Stimulated activated CD4-positive, alpha-beta T cell treated with anti-CD3 and anti-CD28 coated beads, Interleukin-1b, Interleukin-23, amount 100 ng/mL, for 4 hours (primary cell): ENCODE measurements at regions not wholly inside any gene's neighbourhood (a gene's known extent, or its start where the extent isn't known, plus 50 kb on each side); places are given as distances from the start of the nearest gene placed in this dataset.

Experiments
- DNase-seq, 2 donors: peaks; one replicate each; pipeline ENCODE4 v3.0.0-alpha.2; 2020; ENCODE audit warnings: low read depth in 2 of 2

- DNase-seq: no peak
Measured at GRCh38 chr3:8200996-8201395, 300.6 kb upstream of the LMCD1 start.

DNA sequence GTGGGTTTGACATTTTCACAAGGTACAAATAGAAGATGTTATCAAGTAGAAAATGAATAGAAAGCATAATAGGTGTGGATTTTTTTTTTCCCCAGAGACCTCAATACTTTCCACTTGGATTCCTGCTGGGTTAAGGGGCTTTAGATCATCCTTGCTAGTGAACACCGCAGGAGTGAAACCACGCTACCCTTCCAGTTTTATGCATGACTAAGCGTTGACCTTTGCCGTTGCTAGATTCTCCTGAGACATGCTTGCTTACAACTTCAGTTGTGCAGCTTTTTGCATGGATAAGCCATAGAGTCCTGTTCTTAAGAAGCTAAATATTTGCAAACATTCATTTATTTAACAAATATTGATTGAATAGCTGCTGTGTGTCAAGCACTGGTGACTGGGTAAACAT lies 299.7 kb upstream of the LMCD1 start:
- no peak for DNase-seq

DNA sequence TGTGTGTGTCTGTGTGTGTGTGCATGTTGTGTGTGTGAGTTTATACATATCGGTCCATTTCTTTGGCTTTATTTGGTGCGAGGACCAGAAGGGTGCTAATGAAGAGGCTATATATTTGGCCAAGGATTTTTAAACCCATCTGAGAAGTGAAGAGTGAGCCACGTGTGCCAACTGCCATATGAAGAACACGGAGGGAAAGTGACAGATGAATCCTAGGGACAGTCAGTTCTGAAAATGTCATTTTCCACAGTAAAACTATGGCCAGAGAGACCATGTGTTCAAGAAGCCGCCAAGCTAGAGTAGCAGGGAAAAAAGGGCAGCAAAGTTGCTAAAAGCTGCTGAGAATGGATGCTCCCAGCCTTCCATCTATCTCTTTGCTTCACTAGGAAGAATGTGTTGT lies 297.3 kb upstream of the LMCD1 start:
- DNase-seq: no peak

DNA sequence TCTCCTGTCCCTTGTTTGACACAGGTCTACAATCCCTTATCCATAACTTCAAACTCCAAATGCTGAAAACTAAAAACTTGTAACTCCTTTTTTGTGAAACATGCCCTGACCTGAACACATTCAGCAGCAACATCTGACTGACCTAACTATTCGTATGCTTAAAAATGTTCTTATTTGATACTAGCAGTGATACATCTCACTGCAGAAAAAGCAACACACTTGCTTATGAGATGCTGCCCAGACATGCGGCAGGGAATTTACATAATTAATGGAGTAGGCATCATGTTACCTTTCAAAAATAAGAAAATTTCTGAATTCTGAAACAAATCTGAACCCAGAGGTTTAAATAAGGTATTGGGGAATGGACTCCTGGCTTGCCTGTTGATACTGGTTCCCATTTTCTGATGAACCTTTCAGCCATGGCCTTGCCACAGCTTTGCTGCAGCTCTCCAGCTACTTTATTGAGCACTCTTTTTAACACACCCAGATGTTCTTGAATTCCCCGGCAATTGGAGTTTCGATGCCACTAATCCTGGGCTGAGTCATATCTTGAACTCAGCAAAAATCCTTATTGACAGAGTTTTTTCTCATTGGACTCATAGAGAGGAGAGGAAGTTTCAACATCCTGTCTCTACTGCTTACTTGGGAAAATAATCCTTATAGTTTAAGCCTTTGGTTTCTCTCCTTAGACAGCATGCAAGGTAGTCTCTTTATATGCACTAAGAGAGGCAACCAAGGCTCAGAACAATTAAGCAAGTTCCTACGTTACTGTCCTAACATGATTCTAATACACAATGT lies 296.6 kb upstream of the LMCD1 start:
- no peak for DNase-seq

DNA sequence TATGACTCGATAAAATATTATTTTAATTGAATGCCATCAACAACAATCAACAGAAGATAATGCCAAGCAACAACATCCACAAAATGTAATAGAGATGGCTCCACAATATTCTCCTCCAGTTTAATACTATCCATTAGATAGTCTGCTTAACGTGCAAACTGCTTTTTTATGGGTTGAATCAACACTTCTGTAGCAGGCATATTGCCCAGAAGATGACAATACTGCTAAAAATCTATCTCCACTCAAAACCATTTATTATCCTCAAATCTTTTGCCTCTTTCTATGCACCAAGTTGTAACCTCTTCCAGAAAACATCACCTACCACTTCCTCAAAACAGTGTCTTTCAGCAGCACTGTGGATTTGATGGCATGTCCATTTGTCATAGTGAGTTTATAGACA lies 295.7 kb upstream of the LMCD1 start:
- DNase-seq: no peak

DNA sequence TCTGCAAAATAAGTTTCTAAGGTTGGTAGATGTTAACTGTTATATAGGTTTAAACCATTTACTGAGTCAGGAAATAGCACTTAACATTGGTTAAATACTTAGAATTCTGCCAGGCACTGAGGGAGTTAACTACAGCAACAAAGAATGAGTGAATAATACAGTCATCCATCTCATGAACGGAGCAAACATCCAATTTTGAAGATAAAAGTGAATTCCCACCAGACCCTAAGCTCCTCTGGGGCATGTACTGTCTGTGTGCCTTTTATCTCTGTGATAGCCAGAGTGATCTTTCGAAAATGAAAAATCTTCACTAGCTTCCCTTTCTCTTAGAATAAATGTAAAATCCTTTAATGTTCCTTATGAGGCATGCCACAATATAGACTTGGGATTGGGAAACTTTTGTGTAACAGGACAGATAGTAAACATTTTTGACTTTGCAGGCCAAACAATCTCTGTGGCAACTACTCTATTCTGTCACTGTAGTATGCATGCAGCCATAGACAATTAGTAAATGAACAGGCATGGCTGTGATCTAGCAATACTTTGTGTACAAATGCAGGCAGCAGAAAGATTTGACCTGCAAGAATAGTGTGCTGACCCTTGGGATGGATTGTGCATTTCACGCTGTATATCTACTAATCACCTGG lies 294.5 kb upstream of the LMCD1 start:
- no peak for DNase-seq

GRCh38 chr3:8210882-8211341 lies 290.7 kb upstream of the LMCD1 start:
- DNase-seq: no peak

DNA sequence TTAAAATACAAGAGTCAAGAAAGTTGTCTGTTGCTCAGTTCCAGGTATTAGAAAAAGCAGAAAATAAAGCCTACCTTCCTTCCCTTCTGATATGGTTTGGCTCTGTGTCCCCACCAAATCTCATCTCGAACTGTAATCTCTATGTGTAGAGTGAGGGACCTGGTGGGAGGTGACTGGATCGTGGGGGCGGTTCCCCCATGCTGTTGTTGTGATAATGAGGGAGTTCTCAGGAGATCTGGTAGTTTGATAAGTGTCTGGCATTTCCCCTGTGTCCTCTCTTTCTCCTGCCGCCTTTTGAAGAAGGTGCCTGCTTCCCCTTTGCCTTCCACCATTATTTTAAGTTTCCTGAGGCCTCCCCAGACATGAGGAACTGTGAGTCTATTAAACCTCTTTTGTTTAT lies 288.8 kb upstream of the LMCD1 start:
- no peak for DNase-seq

GRCh38 chr3:8213286-8213685 lies 288.3 kb upstream of the LMCD1 start:
- DNase-seq: no peak

GRCh38 chr3:8215821-8216220 lies 285.8 kb upstream of the LMCD1 start:
- no peak for DNase-seq

DNA sequence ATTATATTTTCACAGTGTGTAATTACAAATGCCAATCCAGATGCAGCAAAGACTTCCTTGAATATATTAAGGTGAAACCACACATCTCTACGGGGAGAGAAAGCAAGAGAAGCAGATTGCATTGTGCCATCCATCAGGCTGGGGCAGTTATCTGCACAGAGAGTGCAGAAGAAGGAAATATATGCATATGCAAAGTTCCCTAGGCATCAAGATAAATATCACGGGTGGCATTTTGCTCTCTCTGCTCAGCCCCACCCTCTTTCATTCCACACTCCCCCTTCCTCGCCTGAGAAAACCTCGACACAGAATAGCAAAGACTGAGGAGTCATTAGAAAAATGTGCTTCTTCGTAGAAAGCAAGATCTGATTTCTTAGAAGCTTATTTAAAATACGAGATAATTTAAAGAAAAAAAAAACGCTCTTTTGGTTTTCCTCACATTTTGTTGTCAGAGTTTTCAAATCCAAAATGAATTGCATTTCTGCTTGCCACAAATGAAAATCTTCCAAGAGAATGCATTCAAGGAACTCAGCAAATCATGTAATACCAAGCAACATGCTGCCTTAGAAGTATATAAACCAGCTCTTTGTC lies 283.2 kb upstream of the LMCD1 start:
- no peak for DNase-seq

- no peak for DNase-seq
Measured at GRCh38 chr3:8220291-8220690, 281.3 kb upstream of the LMCD1 start.

DNA sequence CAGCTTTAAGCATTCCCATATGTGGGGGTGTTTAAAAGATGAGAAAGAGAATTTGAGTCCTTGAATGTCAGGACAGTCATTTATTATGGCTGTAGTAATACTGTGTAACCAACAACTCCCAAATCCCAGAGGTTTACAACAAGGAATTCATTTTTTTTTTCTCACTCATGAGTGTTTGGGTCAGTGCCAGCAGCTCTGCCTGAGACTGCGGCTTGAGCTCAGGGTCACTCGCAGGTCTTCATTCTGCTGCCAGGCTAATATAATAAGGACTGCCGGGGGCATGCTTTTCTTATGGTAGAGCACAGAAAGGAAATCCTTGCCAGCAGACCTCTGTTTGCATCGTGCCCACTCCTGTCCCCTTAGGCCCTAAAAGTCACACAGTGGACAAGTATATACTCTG lies 277.9 kb upstream of the LMCD1 start:
- no peak for DNase-seq

DNA sequence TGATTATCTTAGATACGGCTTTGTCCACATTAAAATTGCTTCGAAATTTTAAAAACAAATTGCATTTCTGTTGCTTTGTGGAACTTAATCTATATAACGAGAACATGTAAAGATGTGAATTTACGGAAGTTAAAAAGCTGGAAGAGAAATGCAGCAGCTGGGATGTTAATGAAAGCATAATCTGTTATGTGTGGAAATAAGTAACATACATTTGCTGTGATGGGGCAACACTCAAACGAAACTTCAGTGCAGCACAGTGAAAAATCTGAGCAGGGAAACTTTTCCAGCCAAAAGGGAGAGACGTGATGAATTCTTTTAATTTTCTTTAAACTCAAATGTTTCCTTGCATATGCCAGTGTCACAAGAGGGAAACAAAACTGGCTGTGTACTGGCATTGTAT lies 276.7 kb upstream of the LMCD1 start:
- no peak for DNase-seq

DNA sequence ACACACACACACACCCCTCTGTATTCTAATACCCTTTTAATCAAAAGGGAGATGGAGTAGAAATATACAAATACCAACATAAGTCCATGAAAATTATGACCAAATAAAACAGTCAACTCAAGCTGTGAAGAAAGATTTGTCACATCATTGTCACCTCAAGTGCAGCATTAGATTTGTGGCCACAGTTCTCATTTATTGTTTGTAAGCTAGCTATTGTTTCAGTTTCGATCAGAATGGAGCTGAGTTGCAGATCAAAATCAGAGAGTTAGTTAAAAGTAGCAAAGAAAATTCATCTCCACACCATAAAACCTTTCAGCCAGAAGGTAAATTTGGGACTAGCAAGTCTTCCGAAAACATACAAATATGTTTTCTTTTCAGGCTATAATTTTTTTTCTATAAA lies 267.7 kb upstream of the LMCD1 start:
- no peak for DNase-seq

DNA sequence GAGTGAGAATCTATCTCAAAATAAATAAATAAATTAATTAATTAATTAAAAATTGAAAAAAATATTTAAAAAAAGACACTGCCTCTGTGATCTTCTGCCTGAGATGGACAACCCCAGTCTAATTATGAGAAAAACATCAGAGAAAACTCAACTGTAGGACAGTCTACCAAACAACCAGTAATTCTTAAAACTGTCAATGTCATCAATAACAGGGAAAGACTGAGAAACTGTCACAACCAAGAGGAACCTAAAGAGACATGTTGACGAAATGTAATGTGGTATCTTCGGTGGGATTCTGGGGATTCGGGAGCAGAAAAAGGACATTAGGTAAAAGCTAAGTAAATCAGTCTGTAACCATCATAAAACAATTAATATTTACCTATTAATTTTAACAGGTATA lies 265.4 kb upstream of the LMCD1 start:
- no peak for DNase-seq

- DNase-seq: no peak
Measured at GRCh38 chr3:8237893-8238292, 263.7 kb upstream of the LMCD1 start.

DNA sequence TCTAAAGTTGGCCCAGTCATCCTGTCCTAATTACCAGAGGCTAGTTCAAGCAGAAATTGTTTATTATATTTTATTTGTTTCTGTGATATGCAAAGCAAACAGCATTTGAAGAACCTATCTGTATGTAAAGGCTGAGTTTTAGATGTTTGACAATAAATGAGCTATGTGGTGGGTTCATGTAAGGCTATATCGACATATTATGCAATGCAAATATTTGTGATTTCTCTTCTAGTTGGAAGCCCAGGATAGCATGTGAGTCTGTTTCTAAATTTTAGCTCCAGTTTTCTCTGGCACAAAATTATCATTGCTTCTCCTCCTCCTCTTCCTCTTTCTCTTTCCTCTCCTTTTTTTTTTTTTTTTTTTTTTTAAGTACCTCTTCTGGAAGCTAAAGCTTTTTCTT lies 263.2 kb upstream of the LMCD1 start:
- DNase-seq: no peak

GRCh38 chr3:8239095-8239494 lies 262.5 kb upstream of the LMCD1 start:
- no peak for DNase-seq

DNA sequence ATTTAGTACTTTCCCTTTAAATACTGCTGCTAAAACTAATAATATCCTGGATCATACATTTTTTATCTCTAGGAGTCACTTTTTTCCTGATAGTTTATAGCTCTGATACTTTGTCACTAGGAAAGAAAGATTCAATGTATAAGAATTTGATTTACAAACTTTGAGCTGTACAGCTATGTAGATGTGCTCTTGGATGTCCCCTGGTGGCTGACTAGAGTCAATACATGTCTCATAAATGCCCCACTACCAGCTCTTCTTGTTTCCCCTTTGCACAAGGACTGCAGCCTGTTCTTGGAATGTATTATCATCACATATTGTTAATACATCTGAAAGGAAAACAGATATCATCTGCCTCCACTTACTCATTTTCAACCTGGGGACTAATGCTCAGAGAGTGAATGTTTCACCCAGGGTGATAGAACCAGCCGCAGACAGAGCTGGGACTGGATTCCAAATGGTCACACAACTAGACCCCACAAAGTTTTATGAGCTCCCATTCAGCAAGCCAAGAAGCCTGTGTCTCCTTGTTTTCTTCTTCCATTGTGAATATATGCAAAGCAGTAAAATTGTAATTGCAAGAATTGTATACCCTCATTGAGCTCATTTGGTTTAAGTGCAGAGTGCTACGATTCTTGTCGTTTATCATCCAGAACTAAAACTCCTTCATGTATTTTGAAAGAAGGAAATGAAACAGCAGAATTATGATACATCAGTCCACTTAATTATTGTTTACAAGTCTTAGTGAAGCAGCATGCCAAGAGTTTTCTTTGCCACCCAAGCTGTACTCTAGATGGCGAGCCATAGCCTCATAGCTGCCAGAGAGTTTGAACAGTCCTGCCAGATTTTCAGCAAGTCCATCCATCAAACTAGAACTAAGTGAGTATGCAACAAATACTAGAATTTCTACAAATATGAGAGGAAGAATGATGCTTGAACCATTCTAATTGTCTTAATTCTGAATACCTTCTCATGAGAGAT lies 261.6 kb upstream of the LMCD1 start:
- DNase-seq: peak in 1 of 2 donors; percentile 8

DNA sequence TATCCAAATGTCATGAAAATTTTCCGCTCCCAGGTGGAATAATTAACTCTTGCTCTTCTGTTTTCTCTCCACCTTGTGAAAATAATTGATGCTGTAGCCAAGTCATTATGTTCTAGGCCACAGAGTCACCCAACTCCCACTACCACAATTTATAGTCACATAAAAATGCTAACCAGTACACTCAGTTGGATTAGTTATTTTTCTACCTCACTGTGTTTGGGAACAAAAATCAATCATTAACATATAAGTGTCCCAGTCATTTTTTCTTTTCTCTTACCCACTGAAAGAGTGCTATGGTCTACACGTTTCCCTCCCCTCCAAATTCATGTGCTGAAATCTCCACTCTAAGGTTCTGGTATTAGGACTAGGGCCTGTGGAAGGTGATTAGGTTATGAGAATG lies 255.6 kb upstream of the LMCD1 start:
- DNase-seq: no peak

DNA sequence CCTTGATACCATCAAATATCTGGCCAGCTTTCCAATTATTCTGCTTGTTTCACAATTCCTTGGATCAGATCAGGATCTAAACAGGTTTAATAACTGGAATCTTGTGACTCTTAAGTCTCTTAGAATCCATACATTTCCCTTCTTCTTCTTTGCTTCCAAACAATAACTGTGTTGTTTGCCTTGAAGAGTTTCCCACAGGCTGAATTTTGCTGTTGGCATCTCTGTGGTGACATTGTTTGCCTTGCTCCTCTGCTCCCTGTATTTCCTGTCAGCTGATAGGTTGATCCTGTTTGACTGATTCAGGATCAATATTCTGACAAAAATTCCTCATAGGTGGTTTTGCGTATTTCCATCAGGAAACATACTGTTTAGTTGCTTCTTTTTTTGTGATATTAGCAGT lies 248.4 kb upstream of the LMCD1 start:
- no peak for DNase-seq
